IMR-90 (cell line): ENCODE measurements at regions not wholly inside any gene's neighbourhood (a gene's known extent, or its start where the extent isn't known, plus 50 kb on each side); places are given as distances from the start of the nearest gene placed in this dataset.

Source experiments
- ATAC-seq: fragments of 200-7000 bp; cut with Tn5 transposase; 2 replicates; pipeline ENCODE4 v1.9.1; 2020; ENCODE audit warnings: low read depth, mild to moderate bottlenecking, moderate library complexity
- BruUV-seq: library from RNA; stranded (reverse); fragments of 400-500 nt; replicated peaks from 2 replicates; lab custom pipeline; 2021; lab: Mats Ljungman, UMichigan
- CTCF ChIA-PET: fragments of 300-600 bp; formaldehyde crosslinking; extraction: SDS; loops from one replicate; lab custom pipeline; 2021; ENCODE audit warnings: antibody characterized with exemption; lab: Yijun Ruan, JAX
- POLR2A ChIA-PET: fragments of 300-600 bp; sonication (Branson Sonifier 250); formaldehyde crosslinking; loops from one replicate; lab custom pipeline; 2022; ENCODE audit warnings: antibody characterized with exemption; ENCODE audit not compliant: unreplicated experiment; lab: Charles Lee
- DNase-seq: peaks from one replicate; pipeline ENCODE4 v3.0.0; 2013
- H2AFZ ChIP-seq: replicated peaks from 2 replicates; pipeline ENCODE3; 2013; ENCODE audit warnings: low read length, mild to moderate bottlenecking; ENCODE audit not compliant: poor library complexity
- H2AK5ac ChIP-seq: 2 replicates; pipeline ENCODE4 v1.6.1; 2013; ENCODE audit warnings: low read depth, low read length, inconsistent platforms
- H2AK9ac ChIP-seq: replicated peaks from 2 replicates; pipeline ENCODE3; 2013; ENCODE audit warnings: mild to moderate bottlenecking, low read depth, low read length, moderate library complexity; ENCODE audit not compliant: poor library complexity
- H2BK120ac ChIP-seq: 2 replicates; pipeline ENCODE4 v1.6.1; 2013; ENCODE audit warnings: low read depth, low read length, inconsistent platforms
- H2BK15ac ChIP-seq: 3 replicates; pipeline ENCODE4 v1.6.1; 2013; ENCODE audit warnings: low read depth, low read length, inconsistent platforms
- H2BK20ac ChIP-seq: 2 replicates; pipeline ENCODE4 v1.6.1; 2013; ENCODE audit warnings: low read depth, mild to moderate bottlenecking, inconsistent platforms, low read length, moderate library complexity
- H2BK5ac ChIP-seq: 2 replicates; pipeline ENCODE4 v1.6.1; 2013; ENCODE audit warnings: mild to moderate bottlenecking, low read depth, low read length, inconsistent platforms; ENCODE audit not compliant: poor library complexity, severe bottlenecking
- H3K14ac ChIP-seq: replicated peaks from 2 replicates; pipeline ENCODE4 v1.6.1; 2013; ENCODE audit warnings: low read depth, low read length, inconsistent platforms
- H3K18ac ChIP-seq: 2 replicates; pipeline ENCODE4 v1.6.1; 2013; ENCODE audit warnings: low read depth, low read length, control low read depth
- H3K23ac ChIP-seq: 2 replicates; pipeline ENCODE4 v1.6.1; 2013; ENCODE audit warnings: low read depth, low read length, inconsistent platforms
- H3K27ac ChIP-seq: 2 replicates; pipeline ENCODE4 v1.5.1; 2013; ENCODE audit warnings: mild to moderate bottlenecking, control low read depth, low read length; ENCODE audit not compliant: insufficient read depth
- H3K27me3 ChIP-seq: 2 replicates; pipeline ENCODE4 v1.6.1; 2013; ENCODE audit warnings: low read length; ENCODE audit not compliant: control insufficient read depth, insufficient read depth
- H3K36me3 ChIP-seq: 2 replicates; pipeline ENCODE4 v1.6.1; 2013; ENCODE audit warnings: low read length, mixed read lengths; ENCODE audit not compliant: control insufficient read depth, insufficient read depth
- H3K4ac ChIP-seq: 2 replicates; pipeline ENCODE4 v1.6.1; 2013; ENCODE audit warnings: low read depth, low read length, inconsistent platforms
- H3K4me1 ChIP-seq: 2 replicates; pipeline ENCODE4 v1.6.1; 2013; ENCODE audit warnings: low read length, mixed read lengths; ENCODE audit not compliant: control insufficient read depth, insufficient read depth
- H3K4me2 ChIP-seq: 2 replicates; pipeline ENCODE4 v1.6.1; 2013; ENCODE audit warnings: low read depth, mild to moderate bottlenecking, control low read depth, low read length, moderate library complexity
- H3K4me3 ChIP-seq: 2 replicates; pipeline ENCODE4 v1.5.1; 2013; ENCODE audit warnings: low read depth, mild to moderate bottlenecking, control low read depth, low read length, moderate library complexity; ENCODE audit not compliant: insufficient read depth
- H3K56ac ChIP-seq: 2 replicates; pipeline ENCODE4 v1.6.1; 2013; ENCODE audit warnings: low read length, inconsistent platforms; ENCODE audit not compliant: insufficient read depth; ENCODE audit errors: extremely low read depth
- H3K79me1 ChIP-seq, 2 experiments: 2 replicates each; pipeline ENCODE4 v1.6.1; 2013; ENCODE audit warnings: low read length in 2 of 2, inconsistent platforms in 1 of 2, low read depth in 1 of 2
- H3K9ac ChIP-seq: 2 replicates; pipeline ENCODE4 v1.6.1; 2013; ENCODE audit warnings: low read depth, low read length, control low read depth
- H3K9me1 ChIP-seq: 2 replicates; pipeline ENCODE4 v1.6.1; 2013; ENCODE audit warnings: low read length, inconsistent platforms; ENCODE audit not compliant: insufficient read depth
- H3K9me3 ChIP-seq: 2 replicates; pipeline ENCODE4 v1.6.1; 2013; ENCODE audit warnings: low read length; ENCODE audit not compliant: control insufficient read depth, insufficient read depth
- H4K20me1 ChIP-seq: 2 replicates; pipeline ENCODE4 v1.6.1; 2013; ENCODE audit warnings: low read length, inconsistent platforms; ENCODE audit not compliant: insufficient read depth
- H4K5ac ChIP-seq: 2 replicates; pipeline ENCODE4 v1.6.1; 2013; ENCODE audit warnings: mild to moderate bottlenecking, low read depth, low read length, control low read depth
- H4K8ac ChIP-seq, 2 experiments: 2 replicates each; pipeline ENCODE4 v1.6.1; 2013; ENCODE audit warnings: low read depth in 2 of 2, low read length in 2 of 2, control low read depth in 1 of 2, inconsistent platforms in 1 of 2
- H4K91ac ChIP-seq: 2 replicates; pipeline ENCODE4 v1.6.1; 2013; ENCODE audit warnings: low read depth, low read length, inconsistent platforms; ENCODE audit not compliant: insufficient read depth
- BHLHE40 ChIP-seq: fragments of 150-350 bp; IDR thresholded peaks from 2 replicates; pipeline ENCODE4 v1.6.1; 2016; ENCODE audit warnings: mild to moderate bottlenecking, low read depth, low read length
- CEBPB ChIP-seq: IDR thresholded peaks from 2 replicates; pipeline ENCODE4 v1.6.1; 2012; ENCODE audit warnings: low read depth, low read length, improper control_type of control experiment
- CHD1 ChIP-seq: IDR thresholded peaks from 2 replicates; pipeline ENCODE4 v1.6.1; 2012; ENCODE audit warnings: low read depth, low read length, improper control_type of control experiment
- FOS ChIP-seq: fragments of 150-350 bp; IDR thresholded peaks from 2 replicates; pipeline ENCODE4 v1.6.1; 2016; ENCODE audit warnings: low read depth, low read length
- MAFK ChIP-seq: IDR thresholded peaks from 2 replicates; pipeline ENCODE4 v1.6.1; 2012; ENCODE audit warnings: low read depth, low read length, improper control_type of control experiment
- MAZ ChIP-seq: IDR thresholded peaks from 2 replicates; pipeline ENCODE4 v1.6.1; 2012; ENCODE audit warnings: low read depth, mild to moderate bottlenecking, low read length, improper control_type of control experiment, moderate library complexity, borderline replicate concordance
- NFE2L2 ChIP-seq: fragments of 150-350 bp; IDR thresholded peaks from 2 replicates; pipeline ENCODE4 v1.6.1; 2016; ENCODE audit warnings: low read depth, mild to moderate bottlenecking, low read length
- POLR2A ChIP-seq: IDR thresholded peaks from 2 replicates; pipeline ENCODE4 v1.6.1; 2012; ENCODE audit warnings: mild to moderate bottlenecking, low read depth, low read length
- RAD21 ChIP-seq: IDR thresholded peaks from 2 replicates; pipeline ENCODE4 v1.6.1; 2012; ENCODE audit warnings: low read length, improper control_type of control experiment
- RCOR1 ChIP-seq: IDR thresholded peaks from 2 replicates; pipeline ENCODE4 v1.6.1; 2012; ENCODE audit warnings: mild to moderate bottlenecking, low read length, improper control_type of control experiment; ENCODE audit not compliant: insufficient replicate concordance
- RFX5 ChIP-seq: IDR thresholded peaks from 2 replicates; pipeline ENCODE4 v1.8.0; 2012; ENCODE audit warnings: low read depth, mild to moderate bottlenecking, low read length, moderate library complexity
- WGBS, 2 experiments: methylation state at CpG; one replicate each; pipeline versions ENCODE4 v1.1.5 to v1.1.7; 2013; ENCODE audit warnings: missing lambda C conversion rate in 2 of 2; ENCODE audit not compliant: insufficient read length in 1 of 2; ENCODE audit errors: extremely low coverage in 2 of 2; 5-methylcytosine and 5-hydroxymethylcytosine counted together
- dilution Hi-C: fragments of 300-500 bp; cut with HindIII; formaldehyde crosslinking; loops from one replicate; pipeline ENCODE4 v1.14.3; 2018; ENCODE audit warnings: low sequenced_read_pairs; ENCODE audit not compliant: unreplicated experiment
- in situ Hi-C: fragments of 300-500 bp; cut with MboI; formaldehyde crosslinking; loops from 3 replicates; pipeline ENCODE4 v1.14.3; 2019; ENCODE audit warnings: low sequenced_read_pairs, inconsistent platforms, mixed read lengths
- intact Hi-C: fragments of 100-400 bp; cut with micrococcal nuclease; formaldehyde crosslinking; loops from 2 replicates; pipeline ENCODE4 v1.10.0; 2022
- TF ChIP-seq, protein P1 (sequence below): conservative IDR thresholded peaks from 2 replicates; pipeline ENCODE4 v1.5.1; 2012; ENCODE audit warnings: mild to moderate bottlenecking, low read depth, low read length, improper control_type of control experiment
- TF ChIP-seq, protein P2 (sequence below): fragments of 150-350 bp; IDR thresholded peaks from 2 replicates; pipeline ENCODE4 v1.6.1; 2016; ENCODE audit warnings: low read depth, mild to moderate bottlenecking, low read length, moderate library complexity, borderline replicate concordance
- TF ChIP-seq, protein P3 (sequence below): fragments of 150-350 bp; IDR thresholded peaks from 2 replicates; pipeline ENCODE4 v1.6.1; 2017; ENCODE audit warnings: mild to moderate bottlenecking, antibody characterized with exemption, low read length, low read depth

DNA sequence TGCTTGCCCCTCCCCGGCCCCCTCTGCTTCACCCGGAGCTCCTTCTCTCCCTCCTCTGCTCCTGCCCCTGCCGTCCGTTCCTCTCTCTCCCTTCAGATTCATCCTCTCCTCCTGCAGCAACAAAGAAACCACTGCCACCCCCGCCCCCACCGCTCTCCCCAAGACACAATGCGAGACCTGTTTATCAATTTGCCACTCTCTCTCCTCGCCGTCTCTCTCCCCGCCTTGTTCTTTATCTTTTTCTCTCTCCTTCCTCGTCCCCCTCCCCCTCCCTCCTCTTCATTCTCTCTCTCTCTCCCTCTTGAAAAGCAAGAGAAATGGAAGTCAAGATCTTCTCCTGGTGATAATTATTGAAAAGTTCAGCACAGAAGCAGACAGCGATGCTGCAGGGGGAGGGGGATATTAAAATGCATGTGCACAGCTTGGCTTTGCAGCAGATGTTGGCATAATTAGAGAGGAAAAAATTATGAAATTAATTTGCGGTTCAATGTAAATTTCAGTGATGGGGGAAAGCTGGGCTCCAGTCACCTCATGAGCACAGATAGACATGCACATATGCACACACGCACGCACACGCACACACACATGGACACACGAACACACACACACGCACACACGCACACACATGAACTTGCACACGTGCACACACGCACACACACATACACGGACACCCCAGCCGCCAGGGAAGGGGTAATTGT, 58.1 kb upstream of the CBFA2T3 start:
- 5% methylated on average over 4 of the region's 23 CpGs; no CpG with 5 or more reads in 1 of the 2 experiments for WGBS, 2 experiments
- H3K9me3 ChIP-seq = peaks cover 4% of the 10 kb centered on the region
- H3K4me1 ChIP-seq = no peaks in the 10 kb centered on the region
- dilution Hi-C loops (no loop called here), intact Hi-C loops (no loop called here), in situ Hi-C loops (no loop called here)
- H3K9ac ChIP-seq = no peak overlapping the region
- no peak overlapping the region for H3K18ac ChIP-seq
- H3K79me1 ChIP-seq = no peaks in the 10 kb centered on the region
- H4K5ac ChIP-seq = no peak overlapping the region
- no peak overlapping the region for H4K91ac ChIP-seq
- ATAC-seq (no peak), DNase-seq (no peak)
- no peak overlapping the region for H2BK20ac ChIP-seq
- no peak overlapping the region for H3K4ac ChIP-seq
- no peak overlapping the region for H3K27ac ChIP-seq
- no peak overlapping the region for H2AK5ac ChIP-seq
- BruUV-seq = no TSS peak
- no peak overlapping the region for H2BK15ac ChIP-seq
- no peak overlapping the region for H3K14ac ChIP-seq
- H4K8ac ChIP-seq = no peak overlapping the region
- no peak overlapping the region for H2BK5ac ChIP-seq
- no peak overlapping the region for H2AFZ ChIP-seq
- no peak overlapping the region for H3K4me3 ChIP-seq
- TF ChIP-seq FOS (no peak), RAD21 (no peak), CHD1 (no peak), MAFK (no peak), POLR2A (no peak), MAZ (no peak), NFE2L2 (no peak), RFX5 (no peak), CEBPB (no peak), RCOR1 (no peak), BHLHE40 (no peak)
- TF ChIP-seq, protein P1, sequence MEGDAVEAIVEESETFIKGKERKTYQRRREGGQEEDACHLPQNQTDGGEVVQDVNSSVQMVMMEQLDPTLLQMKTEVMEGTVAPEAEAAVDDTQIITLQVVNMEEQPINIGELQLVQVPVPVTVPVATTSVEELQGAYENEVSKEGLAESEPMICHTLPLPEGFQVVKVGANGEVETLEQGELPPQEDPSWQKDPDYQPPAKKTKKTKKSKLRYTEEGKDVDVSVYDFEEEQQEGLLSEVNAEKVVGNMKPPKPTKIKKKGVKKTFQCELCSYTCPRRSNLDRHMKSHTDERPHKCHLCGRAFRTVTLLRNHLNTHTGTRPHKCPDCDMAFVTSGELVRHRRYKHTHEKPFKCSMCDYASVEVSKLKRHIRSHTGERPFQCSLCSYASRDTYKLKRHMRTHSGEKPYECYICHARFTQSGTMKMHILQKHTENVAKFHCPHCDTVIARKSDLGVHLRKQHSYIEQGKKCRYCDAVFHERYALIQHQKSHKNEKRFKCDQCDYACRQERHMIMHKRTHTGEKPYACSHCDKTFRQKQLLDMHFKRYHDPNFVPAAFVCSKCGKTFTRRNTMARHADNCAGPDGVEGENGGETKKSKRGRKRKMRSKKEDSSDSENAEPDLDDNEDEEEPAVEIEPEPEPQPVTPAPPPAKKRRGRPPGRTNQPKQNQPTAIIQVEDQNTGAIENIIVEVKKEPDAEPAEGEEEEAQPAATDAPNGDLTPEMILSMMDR = no peak
- TF ChIP-seq, protein P2, sequence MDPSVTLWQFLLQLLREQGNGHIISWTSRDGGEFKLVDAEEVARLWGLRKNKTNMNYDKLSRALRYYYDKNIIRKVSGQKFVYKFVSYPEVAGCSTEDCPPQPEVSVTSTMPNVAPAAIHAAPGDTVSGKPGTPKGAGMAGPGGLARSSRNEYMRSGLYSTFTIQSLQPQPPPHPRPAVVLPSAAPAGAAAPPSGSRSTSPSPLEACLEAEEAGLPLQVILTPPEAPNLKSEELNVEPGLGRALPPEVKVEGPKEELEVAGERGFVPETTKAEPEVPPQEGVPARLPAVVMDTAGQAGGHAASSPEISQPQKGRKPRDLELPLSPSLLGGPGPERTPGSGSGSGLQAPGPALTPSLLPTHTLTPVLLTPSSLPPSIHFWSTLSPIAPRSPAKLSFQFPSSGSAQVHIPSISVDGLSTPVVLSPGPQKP = no peak
- TF ChIP-seq, protein P3, sequence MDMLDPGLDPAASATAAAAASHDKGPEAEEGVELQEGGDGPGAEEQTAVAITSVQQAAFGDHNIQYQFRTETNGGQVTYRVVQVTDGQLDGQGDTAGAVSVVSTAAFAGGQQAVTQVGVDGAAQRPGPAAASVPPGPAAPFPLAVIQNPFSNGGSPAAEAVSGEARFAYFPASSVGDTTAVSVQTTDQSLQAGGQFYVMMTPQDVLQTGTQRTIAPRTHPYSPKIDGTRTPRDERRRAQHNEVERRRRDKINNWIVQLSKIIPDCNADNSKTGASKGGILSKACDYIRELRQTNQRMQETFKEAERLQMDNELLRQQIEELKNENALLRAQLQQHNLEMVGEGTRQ = no peak
- H4K20me1 ChIP-seq = no peaks in the 10 kb centered on the region
- H3K9me1 ChIP-seq = no peaks in the 10 kb centered on the region
- ChIA-PET POLR2A (no interaction called here), CTCF (no interaction called here)
- no peaks in the 10 kb centered on the region for H3K36me3 ChIP-seq
- H2AK9ac ChIP-seq = no peak overlapping the region
- no peak overlapping the region for H3K23ac ChIP-seq
- H3K4me2 ChIP-seq = no peak overlapping the region
- H2BK120ac ChIP-seq = no peak overlapping the region
- peaks cover 28% of the 10 kb centered on the region for H3K27me3 ChIP-seq
- H3K56ac ChIP-seq = no peak overlapping the region
